Tibial nerve (tissue), 4 donors: ENCODE measurements at regions not wholly inside any gene's neighbourhood (a gene's known extent, or its start where the extent isn't known, plus 50 kb on each side); places are given as distances from the start of the nearest gene placed in this dataset.
"Not testable (repeated sequence)": the region's sequence is repeated elsewhere in the genome, so short reads cannot be mapped to it uniquely, and the experiment has no call there.

ENCODE experiments used
- DNase-seq, 2 donors: peaks; one replicate each; pipeline ENCODE4 v3.0.0-alpha.2; 2019; ENCODE audit warnings: low spot score in 2 of 2
- H3K27ac ChIP-seq, 4 donors: fragments of 200-600 bp; sonication (generic) in 3 of 4; one replicate each; pipeline ENCODE4 v1.5.1; 2017 to 2019; ENCODE audit warnings: mild to moderate bottlenecking in 1 of 4
- H3K27me3 ChIP-seq, 2 donors: fragments of 200-600 bp; sonication (generic) in 1 of 2; one replicate each; pipeline versions ENCODE4 v1.5.1 to v1.6.0; 2017 to 2019
- H3K36me3 ChIP-seq, 3 donors: fragments of 200-600 bp; sonication (generic); one replicate each; pipeline ENCODE4 v1.5.1; 2018 to 2019
- H3K4me1 ChIP-seq, 4 donors: fragments of 200-600 bp; sonication (generic) in 3 of 4; one replicate each; pipeline ENCODE4 v1.5.1; 2017 to 2019
- H3K4me3 ChIP-seq, 4 donors: fragments of 200-600 bp; sonication (generic) in 3 of 4; one replicate each; pipeline ENCODE4 v1.5.1; 2017 to 2019; ENCODE audit warnings: mild to moderate bottlenecking in 1 of 4, moderate library complexity in 1 of 4
- H3K9me3 ChIP-seq, 4 donors: fragments of 200-600 bp; sonication (generic) in 3 of 4; one replicate each; pipeline ENCODE4 v1.5.1; 2017 to 2019
- EP300 ChIP-seq, 2 donors: sonication (generic); formaldehyde crosslinking; IDR thresholded peaks; one replicate each; pipeline ENCODE4 v1.6.1; 2017; ENCODE audit warnings: antibody characterized with exemption in 2 of 2, mild to moderate bottlenecking in 1 of 2
- POLR2A ChIP-seq, 2 donors: fragments of 450-650 bp; IDR thresholded peaks; one replicate each; pipeline ENCODE4 v1.6.1; 2017; ENCODE audit warnings: antibody characterized with exemption in 2 of 2, mild to moderate bottlenecking in 2 of 2, moderate library complexity in 2 of 2
- WGBS, 2 donors: methylation state at CpG; one replicate each; pipeline ENCODE4 v1.1.5; 2018; 5-methylcytosine and 5-hydroxymethylcytosine counted together
- TF ChIP-seq, protein P1 (sequence below), 5 experiments: fragments of 200-600 bp in 3 of 5; fragments of 450-650 bp in 2 of 5; sonication (generic) in 3 of 5; IDR thresholded peaks; one replicate each; pipeline ENCODE4 v1.5.1; 2016 to 2019; ENCODE audit warnings: antibody characterized with exemption in 5 of 5, mild to moderate bottlenecking in 3 of 5, moderate library complexity in 2 of 5

GRCh38 chrX:47302396-47302795 lies 68.0 kb upstream of the ZNF157 start:
- no peak for DNase-seq
- Histone ChIP-seq H3K4me1 (no peaks in the 10 kb centered on the region), H3K27ac (no peak overlapping the region), H3K36me3 (no peaks in the 10 kb centered on the region), H3K4me3 (no peak overlapping the region), H3K27me3 (peaks cover 0 to 3% of the 10 kb centered on the region in 2 donors), H3K9me3 (no peaks in the 10 kb centered on the region)
- 60 to 74% methylated on average over 4 of the region's 4 CpGs for WGBS, 2 donors
- TF ChIP-seq EP300 (IDR thresholded peaks at IDR 0.05) (no peak), POLR2A (IDR thresholded peaks at IDR 0.05) (no peak)
- TF ChIP-seq, protein P1, sequence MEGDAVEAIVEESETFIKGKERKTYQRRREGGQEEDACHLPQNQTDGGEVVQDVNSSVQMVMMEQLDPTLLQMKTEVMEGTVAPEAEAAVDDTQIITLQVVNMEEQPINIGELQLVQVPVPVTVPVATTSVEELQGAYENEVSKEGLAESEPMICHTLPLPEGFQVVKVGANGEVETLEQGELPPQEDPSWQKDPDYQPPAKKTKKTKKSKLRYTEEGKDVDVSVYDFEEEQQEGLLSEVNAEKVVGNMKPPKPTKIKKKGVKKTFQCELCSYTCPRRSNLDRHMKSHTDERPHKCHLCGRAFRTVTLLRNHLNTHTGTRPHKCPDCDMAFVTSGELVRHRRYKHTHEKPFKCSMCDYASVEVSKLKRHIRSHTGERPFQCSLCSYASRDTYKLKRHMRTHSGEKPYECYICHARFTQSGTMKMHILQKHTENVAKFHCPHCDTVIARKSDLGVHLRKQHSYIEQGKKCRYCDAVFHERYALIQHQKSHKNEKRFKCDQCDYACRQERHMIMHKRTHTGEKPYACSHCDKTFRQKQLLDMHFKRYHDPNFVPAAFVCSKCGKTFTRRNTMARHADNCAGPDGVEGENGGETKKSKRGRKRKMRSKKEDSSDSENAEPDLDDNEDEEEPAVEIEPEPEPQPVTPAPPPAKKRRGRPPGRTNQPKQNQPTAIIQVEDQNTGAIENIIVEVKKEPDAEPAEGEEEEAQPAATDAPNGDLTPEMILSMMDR (IDR thresholded peaks at IDR 0.05) = no peak

- 70 to 75% methylated on average over 7 of the region's 7 CpGs for WGBS, 2 donors
- H3K36me3 ChIP-seq, H3K27ac ChIP-seq, H3K27me3 ChIP-seq, H3K4me3 ChIP-seq, H3K9me3 ChIP-seq, DNase-seq, H3K4me1 ChIP-seq: not testable (repeated sequence)
Observed at GRCh38 chrX:47306471-47307023, 63.8 kb upstream of the ZNF157 start.

GRCh38 chrX:47311932-47312774 lies 58.2 kb upstream of the ZNF157 start:
- peak; percentile 15 to 16 for DNase-seq
- H3K36me3 ChIP-seq = no peaks in the 10 kb centered on the region
- TF ChIP-seq, protein P1 (IDR thresholded peaks at IDR 0.05) = peak; percentile 10 to 56 (median 34)
- no peak for TF ChIP-seq POLR2A (IDR thresholded peaks at IDR 0.05)
- no peaks in the 10 kb centered on the region for H3K9me3 ChIP-seq
- no peaks in the 10 kb centered on the region for H3K4me1 ChIP-seq
- H3K4me3 ChIP-seq = no peak overlapping the region
- H3K27ac ChIP-seq = no peak overlapping the region
- no peaks in the 10 kb centered on the region for H3K27me3 ChIP-seq
- WGBS, 2 donors = 47 to 56% methylated on average over 15 to 19 of the region's 19 CpGs

DNA sequence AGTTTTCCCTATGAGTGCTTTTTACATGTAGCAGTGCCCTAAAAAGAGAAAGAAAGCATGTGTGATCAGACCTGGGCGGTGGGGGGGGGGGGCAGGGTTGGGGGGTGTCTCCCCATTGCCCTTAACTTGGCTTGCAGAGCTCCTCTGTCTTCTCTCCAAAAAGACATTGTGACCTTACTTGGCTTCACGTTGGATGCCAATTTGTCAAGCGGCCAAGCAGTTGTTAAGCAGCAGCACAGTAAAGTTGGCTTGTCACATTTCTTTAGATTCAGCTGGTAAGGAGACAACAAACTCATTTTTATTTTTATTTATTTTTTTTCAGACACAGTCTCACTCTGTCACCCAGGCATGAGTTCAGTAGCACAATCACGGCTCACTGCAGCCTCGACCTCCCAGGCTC lies 57.3 kb upstream of the ZNF157 start:
- WGBS, 2 donors = 39 to 46% methylated on average over 5 of the region's 5 CpGs
- no peak for DNase-seq
- Histone ChIP-seq H3K27ac (no peak overlapping the region), H3K4me3 (no peak overlapping the region), H3K4me1 (no peaks in the 10 kb centered on the region), H3K9me3 (no peaks in the 10 kb centered on the region), H3K27me3 (no peaks in the 10 kb centered on the region), H3K36me3 (no peaks in the 10 kb centered on the region)
- TF ChIP-seq EP300 (IDR thresholded peaks at IDR 0.05) (no peak), POLR2A (IDR thresholded peaks at IDR 0.05) (no peak)
- TF ChIP-seq, protein P1 (IDR thresholded peaks at IDR 0.05) = no peak

GRCh38 chrX:47316276-47317025 lies 53.9 kb upstream of the ZNF157 start:
- Histone ChIP-seq H3K4me1 (no peaks in the 10 kb centered on the region), H3K27ac (no peak overlapping the region), H3K36me3 (no peaks in the 10 kb centered on the region), H3K4me3 (peak overlapping the region in 1 of 4 donors; percentile 19), H3K9me3 (no peaks in the 10 kb centered on the region), H3K27me3 (no peaks in the 10 kb centered on the region)
- no peak for TF ChIP-seq EP300 (IDR thresholded peaks at IDR 0.05)
- TF ChIP-seq, protein P1 (IDR thresholded peaks at IDR 0.05) = no peak
- TF ChIP-seq POLR2A (IDR thresholded peaks at IDR 0.05) = no peak
- DNase-seq = no peak
- 32 to 44% methylated on average over 13 to 14 of the region's 14 CpGs for WGBS, 2 donors
